Psoas muscle (tissue), 7 donors: ENCODE measurements at regions not wholly inside any gene's neighbourhood (a gene's known extent, or its start where the extent isn't known, plus 50 kb on each side); places are given as distances from the start of the nearest gene placed in this dataset.

Experiments
- ATAC-seq, 4 donors: fragments of 200-7000 bp; cut with Tn5 transposase; one replicate each; pipeline ENCODE4 v1.9.1; 2020; ENCODE audit warnings: moderate library complexity in 3 of 4, mild to moderate bottlenecking in 2 of 4
- DNase-seq, 2 donors: peaks; one replicate each; pipeline ENCODE4 v3.0.0-alpha.2; 2020
- H3K27ac ChIP-seq: fragments of 200-600 bp; one replicate; pipeline ENCODE4 v1.8.0; 2022
- H3K27me3 ChIP-seq, 3 donors: fragments of 200-600 bp in 1 of 3; one replicate each; pipeline versions ENCODE4 v1.6.1 to v1.8.0; 2013 to 2022; ENCODE audit warnings: low read length in 2 of 3, mild to moderate bottlenecking in 2 of 3, moderate library complexity in 1 of 3; ENCODE audit not compliant: insufficient read depth in 3 of 3
- H3K36me3 ChIP-seq, 2 donors: fragments of 200-600 bp in 1 of 2; one replicate each; pipeline versions ENCODE4 v1.6.1 to v1.8.0; 2013 to 2022; ENCODE audit warnings: low read depth in 1 of 2, mild to moderate bottlenecking in 1 of 2, moderate library complexity in 1 of 2; ENCODE audit not compliant: insufficient read depth in 1 of 2
- H3K4me1 ChIP-seq: fragments of 200-600 bp; one replicate; pipeline ENCODE4 v1.8.0; 2022
- H3K4me3 ChIP-seq: fragments of 200-600 bp; one replicate; pipeline ENCODE4 v1.8.0; 2022; ENCODE audit warnings: mild to moderate bottlenecking
- H3K9me3 ChIP-seq: fragments of 200-600 bp; one replicate; pipeline ENCODE4 v1.8.0; 2022
- CTCF ChIP-seq: fragments of 200-600 bp; IDR thresholded peaks from one replicate; pipeline ENCODE4 v1.8.0; 2022; ENCODE audit warnings: antibody characterized with exemption
- WGBS, 3 donors: extraction: QIAGEN DNeasy Blood & Tissue Kit; methylation state at CpG; one replicate each; pipeline versions ENCODE4 v1.1.6 to v1.1.7; 2013; 5-methylcytosine and 5-hydroxymethylcytosine counted together
- intact Hi-C, 2 donors: fragments of 100-400 bp; cut with DNase I; formaldehyde crosslinking; loops; one replicate each; pipeline versions ENCODE4 v1.11.0 to v1.14.2; 2022
- donor health status: healthy with polysubstance abuse.
- donor health status: DM: no; HTN: no; CAD: no; lungs with moderate emphysema.
- donor health status: Bipolar disorder and iron deficiency.
- donor health status: healthy.
- donor health status: DM: yes; HTN: yes; CAD: no.
- donor health status: DM: no; HTN: no; CAD: no.
- donor health status: DM: yes; HTN: yes; CAD: no.

DNA sequence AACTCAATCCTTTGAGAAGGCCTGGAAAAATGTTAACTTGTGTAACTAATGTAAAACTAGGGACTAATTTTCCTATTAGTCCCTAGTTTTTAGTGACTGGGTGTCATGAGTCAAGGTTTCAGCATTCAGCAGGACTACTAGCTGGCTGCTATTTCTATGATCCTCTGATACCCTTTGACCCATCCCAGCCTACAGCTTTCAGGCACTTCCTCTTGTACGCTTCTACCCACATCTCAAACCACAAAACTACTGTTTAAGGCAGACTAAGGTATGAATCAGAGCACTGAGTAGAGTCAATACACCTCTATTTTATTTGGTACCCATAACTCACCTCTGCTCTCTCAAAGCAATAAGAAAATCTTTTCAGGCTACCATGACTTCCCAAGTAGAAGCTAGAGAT is 809.6 kb downstream of the PDHA2 start:
- Histone ChIP-seq H3K36me3 (no peaks in the 10 kb centered on the region), H3K9me3 (no peaks in the 10 kb centered on the region), H3K27ac (no peak overlapping the region), H3K4me3 (no peak overlapping the region), H3K4me1 (no peaks in the 10 kb centered on the region), H3K27me3 (no peaks in the 10 kb centered on the region)
- intact Hi-C loops = no loop called here
- TF ChIP-seq CTCF = no peak
- ATAC-seq (no peak), DNase-seq (no peak)
- 61 to 65% (median 62%) methylated on average over 1 of the region's 1 CpG for WGBS, 3 donors

- 72 to 81% (median 74%) methylated on average over 1 of the region's 1 CpG for WGBS, 3 donors
- no peak for TF ChIP-seq CTCF
- H3K4me3 ChIP-seq = no peak overlapping the region
- DNase-seq = no peak
- H3K27me3 ChIP-seq = no peaks in the 10 kb centered on the region
- no peaks in the 10 kb centered on the region for H3K36me3 ChIP-seq
- no peak overlapping the region for H3K27ac ChIP-seq
- intact Hi-C loops = no loop called here
- no peaks in the 10 kb centered on the region for H3K9me3 ChIP-seq
- no peaks in the 10 kb centered on the region for H3K4me1 ChIP-seq
- no peak for ATAC-seq
Observed at GRCh38 chr4:96652158-96652557, 812.3 kb downstream of the PDHA2 start.

DNA sequence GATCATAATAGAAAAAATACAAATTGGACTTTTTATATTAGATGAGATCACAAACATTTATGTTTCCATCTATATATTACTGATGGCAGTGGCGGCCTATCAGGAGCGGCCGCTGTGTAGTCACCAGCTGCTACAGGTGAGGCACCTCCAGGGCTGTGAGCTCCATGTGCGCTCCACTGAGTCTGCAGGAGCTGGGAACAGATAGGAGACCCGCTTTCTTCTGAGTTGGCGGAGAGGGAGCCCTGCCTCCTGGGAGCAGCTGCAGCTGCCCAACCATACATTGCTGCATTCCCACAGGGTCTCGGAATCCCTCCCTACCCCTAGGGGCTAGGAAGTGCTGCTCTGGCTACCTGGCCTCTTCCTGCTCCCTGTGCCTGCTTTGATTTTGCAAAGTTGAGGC is 812.9 kb downstream of the PDHA2 start:
- Histone ChIP-seq H3K9me3 (no peaks in the 10 kb centered on the region), H3K4me1 (no peaks in the 10 kb centered on the region), H3K36me3 (no peaks in the 10 kb centered on the region), H3K27me3 (no peaks in the 10 kb centered on the region), H3K4me3 (no peak overlapping the region), H3K27ac (no peak overlapping the region)
- TF ChIP-seq CTCF = no peak
- WGBS, 3 donors = 93 to 95% (median 94%) methylated on average over 7 of the region's 7 CpGs
- DNase-seq (peak in 1 of 2 donors; percentile 30), ATAC-seq (no peak)
- intact Hi-C loops = no loop called here

- WGBS, 3 donors = 88 to 90% (median 90%) methylated on average over 6 of the region's 6 CpGs
- TF ChIP-seq CTCF = no peak
- Histone ChIP-seq H3K4me1 (no peaks in the 10 kb centered on the region), H3K4me3 (no peak overlapping the region), H3K9me3 (no peaks in the 10 kb centered on the region), H3K27me3 (no peaks in the 10 kb centered on the region), H3K27ac (no peak overlapping the region), H3K36me3 (no peaks in the 10 kb centered on the region)
- DNase-seq (no peak), ATAC-seq (no peak)
- intact Hi-C loops = no loop called here
Observed at GRCh38 chr4:96654045-96654444, 814.2 kb downstream of the PDHA2 start.

DNA sequence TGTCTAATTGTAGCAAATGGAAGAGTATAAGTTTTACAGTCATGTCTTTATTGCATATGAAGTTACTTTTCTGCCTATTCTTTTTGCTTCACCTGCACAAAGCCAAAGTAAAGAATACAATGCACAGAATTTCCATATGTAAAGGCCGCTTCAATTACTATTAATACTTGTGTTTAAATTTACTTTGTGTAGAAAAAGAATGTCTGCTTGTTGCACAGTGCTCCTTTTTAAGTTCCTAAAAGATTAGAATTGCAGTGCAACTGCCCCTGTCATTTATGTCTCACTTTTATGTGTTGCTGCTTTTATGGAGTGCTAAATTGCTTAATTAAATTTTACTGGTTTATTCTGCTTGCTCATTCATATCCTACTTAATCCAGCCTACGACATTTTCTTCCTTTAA is 830.5 kb downstream of the PDHA2 start:
- Histone ChIP-seq H3K27ac (no peak overlapping the region), H3K4me1 (no peaks in the 10 kb centered on the region), H3K9me3 (no peaks in the 10 kb centered on the region), H3K27me3 (no peaks in the 10 kb centered on the region), H3K4me3 (no peak overlapping the region), H3K36me3 (no peaks in the 10 kb centered on the region)
- no peak for DNase-seq
- 48 to 52% (median 51%) methylated on average over 2 of the region's 2 CpGs for WGBS, 3 donors
- TF ChIP-seq CTCF = no peak
- intact Hi-C loops = no loop called here
- no peak for ATAC-seq
